ENCODE measurements at regions not wholly inside any gene's neighbourhood (a gene's known extent, or its start where the extent isn't known, plus 50 kb on each side); places are given as distances from the start of the nearest gene placed in this dataset.

DNA sequence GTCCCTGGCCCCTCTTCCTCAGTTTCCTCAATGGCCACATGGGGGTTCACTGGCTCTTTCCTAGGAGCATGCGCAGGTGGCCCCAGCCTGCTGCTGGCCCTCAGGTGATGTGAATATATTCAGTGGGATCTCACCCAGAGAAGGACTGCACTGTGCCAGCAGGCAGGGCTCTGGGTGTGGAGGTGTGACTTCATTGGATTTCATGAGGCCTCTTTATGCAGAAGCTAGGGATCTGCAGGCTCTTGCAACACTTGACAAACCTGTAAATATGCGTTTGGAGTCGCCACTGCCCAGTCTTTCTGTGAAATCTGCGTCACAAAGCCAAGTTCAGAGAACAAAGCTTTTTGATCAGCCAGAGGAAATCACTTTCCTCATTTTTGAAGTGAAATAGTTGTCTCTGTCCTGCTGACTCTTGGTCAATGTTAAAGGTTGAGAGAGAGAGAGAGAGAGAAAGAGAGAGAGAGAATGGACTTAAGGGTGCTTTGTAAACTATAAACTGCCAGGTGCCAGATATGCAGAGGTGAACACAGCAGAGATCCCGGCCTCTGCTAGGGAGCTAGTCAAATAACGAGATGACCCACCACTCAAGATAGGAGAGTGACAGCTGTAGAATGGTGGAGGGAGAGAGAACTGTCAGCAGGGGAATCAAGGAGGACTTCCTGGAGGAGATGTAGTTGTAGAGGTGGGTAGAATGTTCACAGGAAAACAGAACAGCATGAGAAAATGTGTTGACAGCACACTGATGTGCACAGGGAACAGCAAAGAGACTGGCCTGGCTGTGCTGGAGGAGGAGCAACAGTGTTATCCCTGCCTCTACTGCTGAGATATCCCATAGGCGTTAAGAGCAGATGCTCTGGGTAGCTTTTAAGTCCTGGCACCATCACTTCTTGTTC, 167.0 kb upstream of the ZNF618 start:
- Histone ChIP-seq H3K4me3 (ENCODE audit: low read depth in 1 of 2, low read length in 2 of 2) (no peak overlapping the region), H3K27ac (ENCODE audit: low read depth, low read length) (no peak overlapping the region), H3K36me3 (ENCODE audit: insufficient read depth, low read length) (no peaks in the 10 kb centered on the region), H3K27me3 (ENCODE audit: control insufficient read depth in 1 of 2, insufficient read depth in 2 of 2, low read length in 2 of 2) (no peaks in the 10 kb centered on the region), H3K9me3 (ENCODE audit: low read length) (no peaks in the 10 kb centered on the region), H3K9ac (ENCODE audit: low read length) (no peak overlapping the region), H3K4me1 (ENCODE audit: insufficient read depth, low read length) (no peaks in the 10 kb centered on the region)

DNA sequence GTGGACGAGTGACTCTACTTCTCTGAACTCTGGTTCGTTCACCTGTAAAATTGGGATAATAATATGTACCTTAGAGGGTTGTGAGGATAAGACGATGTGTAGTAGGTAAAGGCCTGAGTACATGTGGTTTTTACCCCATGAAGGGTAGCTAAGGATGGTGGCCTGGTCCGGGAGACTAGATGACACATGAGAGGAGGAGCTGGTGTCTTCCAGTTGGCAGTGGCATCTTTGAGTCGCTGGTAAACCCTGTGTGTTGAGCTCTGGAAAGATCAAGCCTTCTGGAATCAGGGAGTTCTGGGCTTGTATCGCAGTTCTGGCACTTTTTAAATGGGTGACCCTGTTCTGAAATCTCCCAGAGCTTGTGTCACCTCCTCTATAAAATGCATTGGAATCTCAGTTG, 166.4 kb upstream of the ZNF618 start:
- H3K9me3 ChIP-seq (ENCODE audit: low read length) = no peaks in the 10 kb centered on the region
- no peaks in the 10 kb centered on the region for H3K27me3 ChIP-seq (ENCODE audit: control insufficient read depth in 1 of 2, insufficient read depth in 2 of 2, low read length in 2 of 2)
- H3K27ac ChIP-seq (ENCODE audit: low read depth, low read length) = no peak overlapping the region
- no peaks in the 10 kb centered on the region for H3K36me3 ChIP-seq (ENCODE audit: insufficient read depth, low read length)
- H3K4me3 ChIP-seq (ENCODE audit: low read depth in 1 of 2, low read length in 2 of 2) = no peak overlapping the region
- H3K4me1 ChIP-seq (ENCODE audit: insufficient read depth, low read length) = no peaks in the 10 kb centered on the region
- H3K9ac ChIP-seq (ENCODE audit: low read length) = no peak overlapping the region

DNA sequence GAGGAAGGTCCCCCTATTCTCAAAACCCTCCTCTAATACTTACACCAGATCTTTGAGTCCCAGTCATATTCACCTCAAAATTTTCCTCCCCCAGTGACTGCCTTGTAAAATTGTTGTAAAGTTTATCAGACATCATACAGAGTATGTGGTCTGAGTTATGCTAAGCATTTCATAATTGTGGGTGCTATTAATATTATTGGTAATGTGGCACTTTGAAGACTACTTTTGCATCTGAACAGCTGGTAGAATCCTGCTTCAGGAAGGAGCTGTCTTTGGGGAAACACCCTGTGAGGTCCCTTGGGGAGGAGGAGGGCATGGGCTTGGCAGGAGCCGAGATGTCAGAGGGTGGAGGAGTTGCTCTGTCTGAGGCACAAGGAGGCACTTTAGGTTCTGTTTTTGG, 164.9 kb upstream of the ZNF618 start:
- no peak overlapping the region for H3K9ac ChIP-seq (ENCODE audit: low read length)
- no peak overlapping the region for H3K4me3 ChIP-seq (ENCODE audit: low read depth in 1 of 2, low read length in 2 of 2)

GRCh38 chr9:113712053-113712452, 164.1 kb upstream of the ZNF618 start:
- Histone ChIP-seq H3K36me3 (ENCODE audit: insufficient read depth, low read length) (no peaks in the 10 kb centered on the region), H3K9me3 (ENCODE audit: low read length) (no peaks in the 10 kb centered on the region), H3K9ac (ENCODE audit: low read length) (no peak overlapping the region), H3K4me3 (ENCODE audit: low read depth in 1 of 2, low read length in 2 of 2) (no peak overlapping the region), H3K27me3 (ENCODE audit: control insufficient read depth in 1 of 2, insufficient read depth in 2 of 2, low read length in 2 of 2) (no peaks in the 10 kb centered on the region), H3K4me1 (ENCODE audit: insufficient read depth, low read length) (no peaks in the 10 kb centered on the region), H3K27ac (ENCODE audit: low read depth, low read length) (no peak overlapping the region)

More for the DNA sequence above, 164.9 kb upstream of the ZNF618 start:
- no peaks in the 10 kb centered on the region for H3K4me1 ChIP-seq (ENCODE audit: insufficient read depth, low read length)
- no peaks in the 10 kb centered on the region for H3K36me3 ChIP-seq (ENCODE audit: insufficient read depth, low read length)
- H3K9me3 ChIP-seq (ENCODE audit: low read length) = no peaks in the 10 kb centered on the region
- no peaks in the 10 kb centered on the region for H3K27me3 ChIP-seq (ENCODE audit: control insufficient read depth in 1 of 2, insufficient read depth in 2 of 2, low read length in 2 of 2)
- no peak overlapping the region for H3K27ac ChIP-seq (ENCODE audit: low read depth, low read length)

GRCh38 chr9:113715086-113715485, 161.0 kb upstream of the ZNF618 start:
- no peaks in the 10 kb centered on the region for H3K36me3 ChIP-seq (ENCODE audit: insufficient read depth, low read length)
- no peak overlapping the region for H3K27ac ChIP-seq (ENCODE audit: low read depth, low read length)
- no peaks in the 10 kb centered on the region for H3K27me3 ChIP-seq (ENCODE audit: control insufficient read depth in 1 of 2, insufficient read depth in 2 of 2, low read length in 2 of 2)

DNA sequence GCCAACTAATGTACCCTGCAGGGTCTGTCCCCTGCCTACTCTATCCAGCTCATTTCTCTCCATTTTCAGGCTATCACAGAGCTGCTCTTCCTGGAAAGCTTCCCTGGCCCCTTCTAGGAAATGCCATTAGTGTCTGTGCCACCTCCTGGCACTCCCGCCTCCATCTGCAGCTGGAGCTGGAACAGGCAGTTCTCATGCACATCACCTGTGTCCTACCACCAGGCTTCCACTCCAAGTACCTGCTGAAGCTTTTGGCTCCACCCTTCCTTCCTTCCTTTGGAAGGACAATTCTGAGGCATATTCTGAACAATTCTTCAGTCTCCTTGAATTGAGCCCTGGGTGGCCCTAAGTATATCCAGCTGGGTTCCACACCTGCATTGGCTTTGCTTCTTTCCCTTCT, 156.2 kb upstream of the ZNF618 start:
- no peaks in the 10 kb centered on the region for H3K36me3 ChIP-seq (ENCODE audit: insufficient read depth, low read length)
- no peaks in the 10 kb centered on the region for H3K27me3 ChIP-seq (ENCODE audit: control insufficient read depth in 1 of 2, insufficient read depth in 2 of 2, low read length in 2 of 2)
- H3K9ac ChIP-seq (ENCODE audit: low read length) = no peak overlapping the region
- no peaks in the 10 kb centered on the region for H3K9me3 ChIP-seq (ENCODE audit: low read length)
- H3K27ac ChIP-seq (ENCODE audit: low read depth, low read length) = no peak overlapping the region
- no peak overlapping the region for H3K4me3 ChIP-seq (ENCODE audit: low read depth in 1 of 2, low read length in 2 of 2)
- no peaks in the 10 kb centered on the region for H3K4me1 ChIP-seq (ENCODE audit: insufficient read depth, low read length)

More at GRCh38 chr9:113715086-113715485, 161.0 kb upstream of the ZNF618 start:
- Histone ChIP-seq H3K4me3 (ENCODE audit: low read depth in 1 of 2, low read length in 2 of 2) (no peak overlapping the region), H3K9me3 (ENCODE audit: low read length) (no peaks in the 10 kb centered on the region), H3K9ac (ENCODE audit: low read length) (no peak overlapping the region), H3K4me1 (ENCODE audit: insufficient read depth, low read length) (no peaks in the 10 kb centered on the region)

- H3K9ac ChIP-seq (ENCODE audit: low read length) = no peak overlapping the region
- no peaks in the 10 kb centered on the region for H3K9me3 ChIP-seq (ENCODE audit: low read length)
- no peaks in the 10 kb centered on the region for H3K4me1 ChIP-seq (ENCODE audit: insufficient read depth, low read length)
- H3K4me3 ChIP-seq (ENCODE audit: low read depth in 1 of 2, low read length in 2 of 2) = no peak overlapping the region
- no peak overlapping the region for H3K27ac ChIP-seq (ENCODE audit: low read depth, low read length)
- no peaks in the 10 kb centered on the region for H3K36me3 ChIP-seq (ENCODE audit: insufficient read depth, low read length)
- no peaks in the 10 kb centered on the region for H3K27me3 ChIP-seq (ENCODE audit: control insufficient read depth in 1 of 2, insufficient read depth in 2 of 2, low read length in 2 of 2)
Measured at GRCh38 chr9:113720495-113720894, 155.6 kb upstream of the ZNF618 start.

DNA sequence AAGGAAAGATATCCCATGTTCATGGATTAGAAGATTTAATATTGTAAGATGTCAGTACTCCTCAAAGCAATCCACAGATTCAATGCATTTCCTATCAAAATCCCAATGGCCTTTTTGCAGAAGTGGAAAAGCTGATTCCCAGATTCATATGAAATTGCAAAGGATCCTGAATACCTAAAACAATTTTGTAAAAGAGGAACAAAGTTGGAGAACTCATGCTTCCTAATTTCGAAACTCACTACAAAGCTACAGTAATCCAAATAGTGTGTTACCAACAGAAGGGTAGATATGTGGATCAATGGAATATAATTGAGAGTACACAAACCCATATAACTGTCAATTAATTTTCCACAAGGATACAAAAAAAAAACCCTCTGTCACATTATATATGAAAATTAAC, 154.3 kb upstream of the ZNF618 start:
- no peaks in the 10 kb centered on the region for H3K4me1 ChIP-seq (ENCODE audit: insufficient read depth, low read length)
- H3K4me3 ChIP-seq (ENCODE audit: low read depth in 1 of 2, low read length in 2 of 2) = no peak overlapping the region
- H3K36me3 ChIP-seq (ENCODE audit: insufficient read depth, low read length) = no peaks in the 10 kb centered on the region
- no peak overlapping the region for H3K27ac ChIP-seq (ENCODE audit: low read depth, low read length)
- H3K9ac ChIP-seq (ENCODE audit: low read length) = no peak overlapping the region
- no peaks in the 10 kb centered on the region for H3K27me3 ChIP-seq (ENCODE audit: control insufficient read depth in 1 of 2, insufficient read depth in 2 of 2, low read length in 2 of 2)
- no peaks in the 10 kb centered on the region for H3K9me3 ChIP-seq (ENCODE audit: low read length)

GRCh38 chr9:113724202-113724601, 151.9 kb upstream of the ZNF618 start:
- Histone ChIP-seq H3K9me3 (ENCODE audit: low read length) (no peaks in the 10 kb centered on the region), H3K27ac (ENCODE audit: low read depth, low read length) (no peak overlapping the region), H3K36me3 (ENCODE audit: insufficient read depth, low read length) (no peaks in the 10 kb centered on the region), H3K4me1 (ENCODE audit: insufficient read depth, low read length) (no peaks in the 10 kb centered on the region), H3K27me3 (ENCODE audit: control insufficient read depth in 1 of 2, insufficient read depth in 2 of 2, low read length in 2 of 2) (no peaks in the 10 kb centered on the region), H3K9ac (ENCODE audit: low read length) (no peak overlapping the region), H3K4me3 (ENCODE audit: low read depth in 1 of 2, low read length in 2 of 2) (no peak overlapping the region)

DNA sequence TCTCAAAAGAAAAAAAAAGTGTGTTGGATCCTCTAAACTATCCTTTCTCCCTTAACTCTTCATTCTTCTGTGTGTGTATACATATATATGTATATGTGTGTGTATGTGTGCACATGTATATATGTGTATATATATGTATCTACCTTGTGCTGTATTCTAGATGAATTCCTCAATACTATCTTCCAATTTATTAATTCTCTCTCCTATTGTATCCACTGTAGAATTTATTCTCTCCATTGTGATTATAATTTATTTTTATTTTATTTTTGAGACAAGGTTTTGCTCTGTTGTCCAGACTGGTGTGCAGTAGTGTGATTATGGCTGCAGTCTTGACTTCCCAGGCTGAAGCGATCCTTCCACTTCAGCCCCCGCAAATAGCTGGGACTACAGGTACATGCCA, 147.1 kb upstream of the ZNF618 start:
- Histone ChIP-seq H3K4me1 (ENCODE audit: insufficient read depth, low read length) (no peaks in the 10 kb centered on the region), H3K36me3 (ENCODE audit: insufficient read depth, low read length) (no peaks in the 10 kb centered on the region), H3K9me3 (ENCODE audit: low read length) (no peaks in the 10 kb centered on the region), H3K27me3 (ENCODE audit: control insufficient read depth in 1 of 2, insufficient read depth in 2 of 2, low read length in 2 of 2) (no peaks in the 10 kb centered on the region), H3K9ac (ENCODE audit: low read length) (no peak overlapping the region), H3K27ac (ENCODE audit: low read depth, low read length) (no peak overlapping the region), H3K4me3 (ENCODE audit: low read depth in 1 of 2, low read length in 2 of 2) (no peak overlapping the region)

GRCh38 chr9:113734826-113735225, 141.3 kb upstream of the ZNF618 start:
- Histone ChIP-seq H3K27me3 (ENCODE audit: control insufficient read depth in 1 of 2, insufficient read depth in 2 of 2, low read length in 2 of 2) (no peaks in the 10 kb centered on the region), H3K9me3 (ENCODE audit: low read length) (no peaks in the 10 kb centered on the region), H3K36me3 (ENCODE audit: insufficient read depth, low read length) (no peaks in the 10 kb centered on the region), H3K4me3 (ENCODE audit: low read depth in 1 of 2, low read length in 2 of 2) (no peak overlapping the region), H3K4me1 (ENCODE audit: insufficient read depth, low read length) (no peaks in the 10 kb centered on the region), H3K9ac (ENCODE audit: low read length) (no peak overlapping the region), H3K27ac (ENCODE audit: low read depth, low read length) (no peak overlapping the region)

Data from muscle layer of colon (tissue), 2 donors.